Trophoblast cell (in vitro differentiated cells and primary cell): ENCODE measurements at regions not wholly inside any gene's neighbourhood (a gene's known extent, or its start where the extent isn't known, plus 50 kb on each side); places are given as distances from the start of the nearest gene placed in this dataset.

Experiments used
- DNase-seq, 2 donors: peaks; one replicate each; pipeline ENCODE4 v3.0.0-alpha.2; 2016
- H2AFZ ChIP-seq: 2 replicates; pipeline ENCODE4 v1.6.1; 2013; ENCODE audit warnings: low read length, moderate library complexity, mild to moderate bottlenecking; ENCODE audit not compliant: insufficient read depth, poor library complexity
- H2AK5ac ChIP-seq: 2 replicates; pipeline ENCODE4 v1.6.1; 2013; ENCODE audit warnings: mild to moderate bottlenecking, low read length
- H2BK120ac ChIP-seq: 2 replicates; pipeline ENCODE4 v1.6.1; 2013; ENCODE audit warnings: low read length, mild to moderate bottlenecking, moderate library complexity; ENCODE audit not compliant: insufficient read depth, poor library complexity
- H2BK12ac ChIP-seq: 2 replicates; pipeline ENCODE4 v1.6.1; 2013; ENCODE audit warnings: mild to moderate bottlenecking, low read length, moderate library complexity
- H2BK5ac ChIP-seq: 2 replicates; pipeline ENCODE4 v1.6.1; 2013; ENCODE audit warnings: low read length, low read depth, moderate library complexity, mild to moderate bottlenecking; ENCODE audit not compliant: poor library complexity
- H3K14ac ChIP-seq: 2 replicates; pipeline ENCODE4 v1.6.1; 2013; ENCODE audit warnings: mild to moderate bottlenecking, low read length
- H3K18ac ChIP-seq: 2 replicates; pipeline ENCODE4 v1.6.1; 2013; ENCODE audit warnings: mild to moderate bottlenecking, low read length
- H3K23ac ChIP-seq: 2 replicates; pipeline ENCODE4 v1.6.1; 2013; ENCODE audit warnings: low read length
- H3K27ac ChIP-seq: 2 replicates; pipeline ENCODE4 v1.5.1; 2013; ENCODE audit warnings: low read depth, mild to moderate bottlenecking, inconsistent platforms, low read length, moderate library complexity
- H3K27me3 ChIP-seq: 2 replicates; pipeline ENCODE4 v1.6.1; 2013; ENCODE audit warnings: inconsistent platforms, mild to moderate bottlenecking, low read length, moderate library complexity; ENCODE audit not compliant: insufficient read depth
- H3K36me3 ChIP-seq, 2 experiments: 1 replicate in 1 of 2; 2 replicates in 1 of 2; pipeline ENCODE4 v1.6.1; 2013; ENCODE audit warnings: low read length in 2 of 2, mild to moderate bottlenecking in 2 of 2, moderate library complexity in 1 of 2; ENCODE audit not compliant: insufficient read depth in 2 of 2, control insufficient read depth in 1 of 2
- H3K4ac ChIP-seq: 2 replicates; pipeline ENCODE4 v1.6.1; 2013; ENCODE audit warnings: low read depth, mild to moderate bottlenecking, low read length, moderate library complexity
- H3K4me1 ChIP-seq, 2 experiments: 1 replicate in 1 of 2; 2 replicates in 1 of 2; pipeline ENCODE4 v1.6.1; 2013; ENCODE audit warnings: low read length in 2 of 2, mild to moderate bottlenecking in 2 of 2, moderate library complexity in 1 of 2; ENCODE audit not compliant: insufficient read depth in 2 of 2, control insufficient read depth in 1 of 2
- H3K4me2 ChIP-seq: 2 replicates; pipeline ENCODE4 v1.6.1; 2013; ENCODE audit warnings: inconsistent platforms, mild to moderate bottlenecking, low read length, moderate library complexity
- H3K4me3 ChIP-seq: 2 replicates; pipeline ENCODE4 v1.5.1; 2013; ENCODE audit warnings: mild to moderate bottlenecking, low read depth, low read length, inconsistent platforms
- H3K79me1 ChIP-seq: one replicate; pipeline ENCODE4 v1.6.1; 2013; ENCODE audit warnings: low read length
- H3K79me2 ChIP-seq: 2 replicates; pipeline ENCODE4 v1.6.1; 2013; ENCODE audit warnings: low read length, mild to moderate bottlenecking; ENCODE audit not compliant: control insufficient read depth, insufficient read depth, poor library complexity
- H3K9ac ChIP-seq: 2 replicates; pipeline ENCODE4 v1.6.1; 2013; ENCODE audit warnings: mild to moderate bottlenecking, low read length
- H3K9me3 ChIP-seq: 2 replicates; pipeline ENCODE4 v1.6.1; 2013; ENCODE audit warnings: low read depth, mild to moderate bottlenecking, control low read depth, inconsistent platforms, low read length; ENCODE audit not compliant: insufficient read depth
- H4K12ac ChIP-seq: 2 replicates; pipeline ENCODE4 v1.6.1; 2013; ENCODE audit warnings: low read depth, mild to moderate bottlenecking, low read length, moderate library complexity
- H4K8ac ChIP-seq: 2 replicates; pipeline ENCODE4 v1.6.1; 2013; ENCODE audit warnings: low read depth, mild to moderate bottlenecking, low read length, moderate library complexity
- H4K91ac ChIP-seq: one replicate; pipeline ENCODE4 v1.6.1; 2013; ENCODE audit warnings: low read depth, mild to moderate bottlenecking, low read length, moderate library complexity
- WGBS: extraction: QIAGEN DNeasy Blood & Tissue Kit; methylation state at CpG from one replicate; pipeline ENCODE4 v1.1.7; 2013; ENCODE audit warnings: missing lambda C conversion rate; ENCODE audit not compliant: insufficient read length, insufficient coverage; ENCODE audit errors: extremely low coverage; 5-methylcytosine and 5-hydroxymethylcytosine counted together

DNA sequence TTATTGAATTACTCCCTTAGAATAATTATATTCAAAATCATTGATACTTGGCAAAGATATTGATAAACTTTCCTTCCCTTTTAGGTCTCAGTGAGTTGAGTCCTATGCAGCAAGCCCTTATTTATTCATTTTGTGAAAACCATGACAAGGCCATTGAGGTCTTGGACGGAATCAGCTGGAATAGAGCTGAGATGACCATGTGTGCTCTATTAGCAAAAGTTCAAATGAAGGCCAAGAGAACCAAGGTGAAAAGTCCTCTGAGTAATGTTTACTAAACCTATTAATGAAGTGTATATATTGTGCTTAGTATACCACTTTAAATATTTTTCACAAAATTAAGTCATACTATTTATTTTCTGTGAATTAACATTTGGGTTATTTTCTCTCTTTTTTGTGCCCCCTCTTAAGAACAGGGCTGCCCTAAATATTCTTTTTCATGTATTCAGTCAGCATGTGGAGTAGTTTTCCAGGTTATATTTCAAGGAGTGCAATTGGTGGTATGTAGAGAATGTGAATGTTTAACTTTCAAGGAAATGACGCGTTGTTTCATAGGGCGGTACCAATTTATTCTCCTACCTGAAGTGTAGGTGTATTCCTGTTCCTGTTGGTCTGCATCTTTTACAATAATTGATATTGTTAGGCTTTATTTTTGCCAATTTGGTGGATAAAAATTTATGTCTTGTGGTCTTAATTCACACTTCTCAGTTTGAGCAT is 201.4 kb downstream of the TTC6 start:
- Histone ChIP-seq H4K12ac (no peak overlapping the region), H2AFZ (no peak overlapping the region), H3K14ac (no peak overlapping the region), H3K23ac (no peak overlapping the region), H3K4me1 (no peaks in the 10 kb centered on the region), H3K4ac (no peak overlapping the region), H3K36me3 (no peaks in the 10 kb centered on the region), H3K79me1 (no peaks in the 10 kb centered on the region), H2AK5ac (no peak overlapping the region), H3K18ac (no peak overlapping the region), H3K27me3 (no peaks in the 10 kb centered on the region), H2BK12ac (no peak overlapping the region), H3K27ac (no peak overlapping the region), H4K91ac (no peak overlapping the region), H2BK120ac (no peak overlapping the region), H3K9me3 (no peaks in the 10 kb centered on the region), H3K4me3 (no peak overlapping the region), H3K79me2 (no peaks in the 10 kb centered on the region), H3K4me2 (no peak overlapping the region), H2BK5ac (no peak overlapping the region), H4K8ac (no peak overlapping the region), H3K9ac (no peak overlapping the region)
- WGBS: no CpG with 5 or more reads among the region's 4 CpGs
- DNase-seq: no peak

DNA sequence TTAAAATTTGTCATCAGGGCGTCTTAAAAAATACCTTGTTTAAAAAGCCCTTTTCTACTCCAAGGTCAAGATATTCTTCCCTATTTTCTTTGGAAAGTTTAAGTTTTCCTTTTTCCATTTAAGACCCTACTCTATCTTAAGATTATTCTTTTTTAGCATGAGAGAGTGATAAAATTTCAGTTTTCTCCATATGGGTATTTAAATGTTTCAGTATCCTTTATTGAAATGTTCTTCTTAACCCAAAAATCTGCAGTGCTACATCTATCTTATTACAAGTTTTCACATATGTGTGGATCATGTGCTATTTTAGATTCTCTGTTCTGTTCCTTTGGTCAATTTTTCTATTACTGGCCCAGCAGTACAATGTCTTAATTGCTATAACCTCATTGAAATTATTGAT is 202.2 kb downstream of the TTC6 start:
- Histone ChIP-seq H3K18ac (no peak overlapping the region), H2BK120ac (no peak overlapping the region), H3K79me1 (no peaks in the 10 kb centered on the region), H2BK5ac (no peak overlapping the region), H3K79me2 (no peaks in the 10 kb centered on the region), H3K4me1 (no peaks in the 10 kb centered on the region), H2AFZ (no peak overlapping the region), H4K8ac (no peak overlapping the region), H2AK5ac (no peak overlapping the region), H3K4me3 (no peak overlapping the region), H3K4me2 (no peak overlapping the region), H3K14ac (no peak overlapping the region), H4K12ac (no peak overlapping the region), H3K4ac (no peak overlapping the region), H3K27me3 (no peaks in the 10 kb centered on the region), H3K27ac (no peak overlapping the region), H3K23ac (no peak overlapping the region), H4K91ac (no peak overlapping the region), H3K9me3 (no peaks in the 10 kb centered on the region), H3K36me3 (no peaks in the 10 kb centered on the region), H2BK12ac (no peak overlapping the region), H3K9ac (no peak overlapping the region)
- no peak for DNase-seq
- no CpG with 5 or more reads among the region's 1 CpG for WGBS

- Histone ChIP-seq H3K14ac (no peak overlapping the region), H2AFZ (no peak overlapping the region), H3K79me1 (no peaks in the 10 kb centered on the region), H2BK12ac (no peak overlapping the region), H3K4ac (no peak overlapping the region), H3K4me3 (no peak overlapping the region), H2BK5ac (no peak overlapping the region), H3K79me2 (no peaks in the 10 kb centered on the region), H2BK120ac (no peak overlapping the region), H2AK5ac (no peak overlapping the region), H3K27me3 (no peaks in the 10 kb centered on the region), H3K18ac (no peak overlapping the region), H3K9me3 (no peaks in the 10 kb centered on the region), H3K27ac (no peak overlapping the region), H3K36me3 (no peaks in the 10 kb centered on the region), H3K4me1 (no peaks in the 10 kb centered on the region), H3K4me2 (no peak overlapping the region), H4K91ac (no peak overlapping the region), H3K9ac (no peak overlapping the region), H4K8ac (no peak overlapping the region), H3K23ac (no peak overlapping the region), H4K12ac (no peak overlapping the region)
- no peak for DNase-seq
Measured at GRCh38 chr14:37807722-37808121, 212.3 kb downstream of the TTC6 start.

GRCh38 chr14:37810094-37810801 is 214.8 kb downstream of the TTC6 start:
- Histone ChIP-seq H4K12ac (no peak overlapping the region), H2AFZ (no peak overlapping the region), H2BK120ac (no peak overlapping the region), H3K79me1 (no peaks in the 10 kb centered on the region), H2AK5ac (no peak overlapping the region), H3K4me1 (no peaks in the 10 kb centered on the region), H3K23ac (no peak overlapping the region), H4K8ac (no peak overlapping the region), H4K91ac (no peak overlapping the region), H2BK5ac (no peak overlapping the region), H3K27ac (no peak overlapping the region), H3K9ac (no peak overlapping the region), H2BK12ac (no peak overlapping the region), H3K9me3 (no peaks in the 10 kb centered on the region), H3K4me2 (no peak overlapping the region), H3K18ac (no peak overlapping the region), H3K79me2 (no peaks in the 10 kb centered on the region), H3K36me3 (no peaks in the 10 kb centered on the region), H3K14ac (no peak overlapping the region), H3K4me3 (no peak overlapping the region), H3K4ac (no peak overlapping the region), H3K27me3 (no peaks in the 10 kb centered on the region)
- DNase-seq: no peak
- no CpG with 5 or more reads among the region's 4 CpGs for WGBS
